HEK293 (cell line): ENCODE measurements at regions not wholly inside any gene's neighbourhood (a gene's known extent, or its start where the extent isn't known, plus 50 kb on each side); places are given as distances from the start of the nearest gene placed in this dataset.

Experiments
- CTCF ChIA-PET: fragments of 350-600 bp; formaldehyde crosslinking; extraction: SDS; loops from one replicate; lab custom pipeline; 2021; ENCODE audit warnings: antibody characterized with exemption; lab: Yijun Ruan, JAX
- POLR2A ChIA-PET: fragments of 300-600 bp; formaldehyde crosslinking; extraction: SDS; loops from one replicate; lab custom pipeline; 2020; ENCODE audit warnings: antibody characterized with exemption, inconsistent platforms; lab: Yijun Ruan, JAX
- H3K27ac ChIP-seq: fragments of 200-500 bp; sonication (Bioruptor generic); 2 replicates; pipeline ENCODE4 v1.5.1; 2014; ENCODE audit warnings: low read depth, low read length, control low read depth, inconsistent platforms; ENCODE audit errors: extremely low read depth
- H3K36me3 ChIP-seq, 2 experiments: fragments of 200-500 bp in 1 of 2; sonication (Bioruptor generic) in 1 of 2; 1 replicate in 1 of 2; 2 replicates in 1 of 2; pipeline ENCODE4 v1.5.1; 2014 to 2017; ENCODE audit warnings: inconsistent platforms in 2 of 2, low read length in 2 of 2; ENCODE audit not compliant: control insufficient read depth in 2 of 2, insufficient read depth in 1 of 2
- H3K4me1 ChIP-seq: fragments of 200-500 bp; sonication (Bioruptor generic); 2 replicates; pipeline ENCODE4 v1.5.1; 2014; ENCODE audit warnings: mild to moderate bottlenecking, low read length, inconsistent platforms; ENCODE audit not compliant: control insufficient read depth, insufficient read depth
- H3K4me3 ChIP-seq: 2 replicates; pipeline ENCODE4 v1.5.1; 2011; ENCODE audit warnings: low read depth, mild to moderate bottlenecking, control low read depth, low read length, moderate library complexity
- H3K9me3 ChIP-seq: fragments of 200-500 bp; sonication (Bioruptor generic); 2 replicates; pipeline ENCODE4 v1.5.1; 2014; ENCODE audit warnings: low read depth, low read length, inconsistent platforms; ENCODE audit not compliant: control insufficient read depth, insufficient read depth
- BCL6B ChIP-seq: fragments of 450-650 bp; formaldehyde crosslinking; IDR thresholded peaks from 2 replicates; pipeline ENCODE4 v1.5.1; 2017; ENCODE audit warnings: missing biosample characterization, missing genetic modification characterization
- HOXA7 ChIP-seq: sonication (generic); formaldehyde crosslinking; IDR thresholded peaks from 2 replicates; pipeline ENCODE4 v1.8.1; 2022; ENCODE audit warnings: missing genetic modification reagents, borderline replicate concordance
- KLF17 ChIP-seq: fragments of 450-650 bp; formaldehyde crosslinking; IDR thresholded peaks from 2 replicates; pipeline ENCODE4 v1.5.1; 2016; ENCODE audit warnings: missing biosample characterization, missing genetic modification characterization
- RBAK ChIP-seq: fragments of 450-650 bp; formaldehyde crosslinking; IDR thresholded peaks from 2 replicates; pipeline ENCODE4 v1.5.1; 2016; ENCODE audit warnings: missing biosample characterization, missing genetic modification characterization
- REPIN1 ChIP-seq: fragments of 450-650 bp; formaldehyde crosslinking; IDR thresholded peaks from 2 replicates; pipeline ENCODE4 v1.5.1; 2017; ENCODE audit warnings: missing biosample characterization, missing genetic modification characterization, low read depth
- SP2 ChIP-seq: fragments of 450-650 bp; formaldehyde crosslinking; IDR thresholded peaks from 2 replicates; pipeline ENCODE4 v1.5.1; 2016; ENCODE audit warnings: missing biosample characterization, missing genetic modification characterization
- SP7 ChIP-seq: fragments of 450-650 bp; formaldehyde crosslinking; IDR thresholded peaks from 2 replicates; pipeline ENCODE4 v1.5.1; 2016; ENCODE audit warnings: missing biosample characterization, missing genetic modification characterization
- WT1 ChIP-seq: fragments of 450-650 bp; formaldehyde crosslinking; IDR thresholded peaks from 2 replicates; pipeline ENCODE4 v1.5.1; 2016; ENCODE audit warnings: missing biosample characterization, missing genetic modification characterization
- ZFHX2 ChIP-seq: fragments of 450-650 bp; formaldehyde crosslinking; conservative IDR thresholded peaks from 2 replicates; pipeline ENCODE4 v1.5.1; 2016; ENCODE audit warnings: missing biosample characterization, missing genetic modification characterization
- ZNF202 ChIP-seq: fragments of 450-650 bp; formaldehyde crosslinking; IDR thresholded peaks from 2 replicates; pipeline ENCODE4 v1.5.1; 2016; ENCODE audit warnings: missing biosample characterization, missing genetic modification characterization, borderline replicate concordance
- ZNF23 ChIP-seq: fragments of 450-650 bp; formaldehyde crosslinking; IDR thresholded peaks from 2 replicates; pipeline ENCODE4 v1.5.1; 2016; ENCODE audit warnings: missing biosample characterization, missing genetic modification characterization, borderline replicate concordance
- ZNF292 ChIP-seq: fragments of 450-650 bp; formaldehyde crosslinking; IDR thresholded peaks from 2 replicates; pipeline ENCODE4 v1.5.1; 2016; ENCODE audit warnings: low read depth, missing biosample characterization, missing genetic modification characterization, borderline replicate concordance
- ZNF341 ChIP-seq: fragments of 450-650 bp; formaldehyde crosslinking; IDR thresholded peaks from 2 replicates; pipeline ENCODE4; 2016; ENCODE audit warnings: low read depth, missing biosample characterization, missing genetic modification characterization
- ZNF558 ChIP-seq: fragments of 450-650 bp; formaldehyde crosslinking; IDR thresholded peaks from 2 replicates; pipeline ENCODE4 v1.5.1; 2016; ENCODE audit warnings: missing biosample characterization, missing genetic modification characterization
- ZNF621 ChIP-seq: fragments of 450-650 bp; formaldehyde crosslinking; IDR thresholded peaks from 2 replicates; pipeline ENCODE4 v1.5.1; 2017; ENCODE audit warnings: missing biosample characterization, missing genetic modification characterization
- ZNF626 ChIP-seq: fragments of 450-650 bp; sonication (Bioruptor Pico); formaldehyde crosslinking; IDR thresholded peaks from 2 replicates; pipeline ENCODE4 v1.5.1; 2018; ENCODE audit warnings: missing biosample characterization, missing genetic modification characterization, inconsistent platforms
- ZNF677 ChIP-seq: fragments of 450-650 bp; IDR thresholded peaks from 2 replicates; pipeline ENCODE4 v1.5.0; 2018; ENCODE audit warnings: missing biosample characterization, mild to moderate bottlenecking, missing genetic modification characterization, moderate library complexity
- ZNF704 ChIP-seq: fragments of 450-650 bp; formaldehyde crosslinking; IDR thresholded peaks from 2 replicates; pipeline ENCODE4 v1.5.1; 2016; ENCODE audit warnings: missing biosample characterization, missing genetic modification characterization
- ZNF837 ChIP-seq: fragments of 450-650 bp; formaldehyde crosslinking; IDR thresholded peaks from 2 replicates; pipeline ENCODE4 v1.5.1; 2016; ENCODE audit warnings: missing biosample characterization, missing genetic modification characterization
- ZSCAN16 ChIP-seq: fragments of 450-650 bp; formaldehyde crosslinking; IDR thresholded peaks from 2 replicates; pipeline ENCODE4 v1.5.1; 2016; ENCODE audit warnings: missing biosample characterization, missing genetic modification characterization
- ZSCAN5A ChIP-seq: fragments of 450-650 bp; formaldehyde crosslinking; IDR thresholded peaks from 2 replicates; pipeline ENCODE4 v1.5.1; 2016; ENCODE audit warnings: missing biosample characterization, missing genetic modification characterization
- TF ChIP-seq, protein P1 (sequence below): fragments of 450-650 bp; formaldehyde crosslinking; IDR thresholded peaks from 2 replicates; pipeline ENCODE4 v1.5.1; 2016; ENCODE audit warnings: missing biosample characterization, missing genetic modification characterization, borderline replicate concordance
- TF ChIP-seq, protein P2 (sequence below): fragments of 450-650 bp; formaldehyde crosslinking; IDR thresholded peaks from 2 replicates; pipeline ENCODE4 v1.5.1; 2016; ENCODE audit warnings: missing biosample characterization, missing genetic modification characterization
- TF ChIP-seq, protein P3 (sequence below): fragments of 450-650 bp; formaldehyde crosslinking; IDR thresholded peaks from 2 replicates; pipeline ENCODE4 v1.5.1; 2016; ENCODE audit warnings: missing biosample characterization, missing genetic modification characterization

- TF ChIP-seq KLF17 (tag by site-specific recombination) (no peak), RBAK (tag by site-specific recombination) (no peak), HOXA7 (CRISPR knock-in tag) (no peak), ZNF677 (tag by site-specific recombination) (no peak), WT1 (tag by site-specific recombination) (no peak), ZNF341 (tag by site-specific recombination) (no peak), ZNF626 (no peak), ZNF621 (tag by site-specific recombination) (no peak), ZNF23 (no peak)
Measured at GRCh38 chr18:77895250-77895649, 645.6 kb downstream of the GALR1 start (continued).

DNA sequence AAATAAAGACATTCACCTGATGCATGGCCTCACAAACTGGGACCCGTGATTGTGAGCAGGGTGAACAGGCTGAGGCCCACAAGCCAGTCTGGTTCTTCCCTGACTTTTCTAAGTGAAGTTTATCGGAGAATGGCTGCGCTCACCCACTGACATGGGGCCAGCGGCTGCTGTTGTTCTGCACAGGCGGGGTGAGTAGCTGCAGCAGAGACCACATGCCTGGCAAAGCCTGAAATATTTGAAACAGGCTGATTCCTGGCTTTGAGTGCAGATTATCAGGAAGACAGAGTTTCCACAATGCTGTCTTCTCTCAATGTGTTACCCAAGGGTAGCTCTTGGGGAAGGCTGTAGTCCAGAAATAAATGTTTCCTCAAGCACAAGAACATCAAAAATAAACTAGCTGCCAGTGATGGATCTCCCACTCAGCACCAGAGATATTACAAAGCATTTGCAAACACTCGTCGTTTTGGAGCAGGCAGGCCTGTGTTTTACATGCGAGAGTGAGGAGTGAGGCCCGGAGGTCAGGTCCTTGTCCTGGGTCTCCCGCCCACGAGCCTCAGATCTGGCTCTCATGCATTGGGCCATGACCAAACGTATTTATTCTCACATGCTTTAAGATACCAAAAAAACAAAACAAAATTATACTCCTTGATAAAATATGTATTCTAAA, 647.1 kb downstream of the GALR1 start:
- no peak overlapping the region for H3K27ac ChIP-seq
- no peaks in the 10 kb centered on the region for H3K36me3 ChIP-seq
- POLR2A ChIA-PET: no interaction called here
- CTCF ChIA-PET: no interaction called here
- H3K4me1 ChIP-seq: no peaks in the 10 kb centered on the region
- TF ChIP-seq ZNF202 (tag by site-specific recombination) (no peak), ZSCAN5A (no peak), ZFHX2 (tag by site-specific recombination) (no peak), ZSCAN16 (tag by site-specific recombination) (no peak), ZNF558 (no peak), BCL6B (tag by site-specific recombination) (no peak), ZNF837 (tag by site-specific recombination) (no peak)
- TF ChIP-seq, protein P1, sequence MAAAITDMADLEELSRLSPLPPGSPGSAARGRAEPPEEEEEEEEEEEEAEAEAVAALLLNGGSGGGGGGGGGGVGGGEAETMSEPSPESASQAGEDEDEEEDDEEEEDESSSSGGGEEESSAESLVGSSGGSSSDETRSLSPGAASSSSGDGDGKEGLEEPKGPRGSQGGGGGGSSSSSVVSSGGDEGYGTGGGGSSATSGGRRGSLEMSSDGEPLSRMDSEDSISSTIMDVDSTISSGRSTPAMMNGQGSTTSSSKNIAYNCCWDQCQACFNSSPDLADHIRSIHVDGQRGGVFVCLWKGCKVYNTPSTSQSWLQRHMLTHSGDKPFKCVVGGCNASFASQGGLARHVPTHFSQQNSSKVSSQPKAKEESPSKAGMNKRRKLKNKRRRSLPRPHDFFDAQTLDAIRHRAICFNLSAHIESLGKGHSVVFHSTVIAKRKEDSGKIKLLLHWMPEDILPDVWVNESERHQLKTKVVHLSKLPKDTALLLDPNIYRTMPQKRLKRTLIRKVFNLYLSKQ (tag by site-specific recombination): no peak
- no peaks in the 10 kb centered on the region for H3K9me3 ChIP-seq
- no peak overlapping the region for H3K4me3 ChIP-seq

- no peaks in the 10 kb centered on the region for H3K4me1 ChIP-seq
- POLR2A ChIA-PET: no interaction called here
- no peak overlapping the region for H3K4me3 ChIP-seq
- H3K9me3 ChIP-seq: no peaks in the 10 kb centered on the region
- CTCF ChIA-PET: interaction anchor here (0.7 kb wide), 1 partner anchor 668 kb away, joined by 3 read pairs; no protein-coding TSS in a partner anchor
- no peaks in the 10 kb centered on the region for H3K36me3 ChIP-seq
- no peak overlapping the region for H3K27ac ChIP-seq
- TF ChIP-seq, protein P2, sequence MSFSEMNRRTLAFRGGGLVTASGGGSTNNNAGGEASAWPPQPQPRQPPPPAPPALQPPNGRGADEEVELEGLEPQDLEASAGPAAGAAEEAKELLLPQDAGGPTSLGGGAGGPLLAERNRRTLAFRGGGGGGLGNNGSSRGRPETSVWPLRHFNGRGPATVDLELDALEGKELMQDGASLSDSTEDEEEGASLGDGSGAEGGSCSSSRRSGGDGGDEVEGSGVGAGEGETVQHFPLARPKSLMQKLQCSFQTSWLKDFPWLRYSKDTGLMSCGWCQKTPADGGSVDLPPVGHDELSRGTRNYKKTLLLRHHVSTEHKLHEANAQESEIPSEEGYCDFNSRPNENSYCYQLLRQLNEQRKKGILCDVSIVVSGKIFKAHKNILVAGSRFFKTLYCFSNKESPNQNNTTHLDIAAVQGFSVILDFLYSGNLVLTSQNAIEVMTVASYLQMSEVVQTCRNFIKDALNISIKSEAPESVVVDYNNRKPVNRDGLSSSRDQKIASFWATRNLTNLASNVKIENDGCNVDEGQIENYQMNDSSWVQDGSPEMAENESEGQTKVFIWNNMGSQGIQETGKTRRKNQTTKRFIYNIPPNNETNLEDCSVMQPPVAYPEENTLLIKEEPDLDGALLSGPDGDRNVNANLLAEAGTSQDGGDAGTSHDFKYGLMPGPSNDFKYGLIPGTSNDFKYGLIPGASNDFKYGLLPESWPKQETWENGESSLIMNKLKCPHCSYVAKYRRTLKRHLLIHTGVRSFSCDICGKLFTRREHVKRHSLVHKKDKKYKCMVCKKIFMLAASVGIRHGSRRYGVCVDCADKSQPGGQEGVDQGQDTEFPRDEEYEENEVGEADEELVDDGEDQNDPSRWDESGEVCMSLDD (tag by site-specific recombination): no peak
- TF ChIP-seq SP2 (tag by site-specific recombination) (no peak), REPIN1 (tag by site-specific recombination) (no peak), ZNF704 (tag by site-specific recombination) (no peak), SP7 (tag by site-specific recombination) (no peak), ZNF292 (tag by site-specific recombination) (no peak)
- TF ChIP-seq, protein P3, sequence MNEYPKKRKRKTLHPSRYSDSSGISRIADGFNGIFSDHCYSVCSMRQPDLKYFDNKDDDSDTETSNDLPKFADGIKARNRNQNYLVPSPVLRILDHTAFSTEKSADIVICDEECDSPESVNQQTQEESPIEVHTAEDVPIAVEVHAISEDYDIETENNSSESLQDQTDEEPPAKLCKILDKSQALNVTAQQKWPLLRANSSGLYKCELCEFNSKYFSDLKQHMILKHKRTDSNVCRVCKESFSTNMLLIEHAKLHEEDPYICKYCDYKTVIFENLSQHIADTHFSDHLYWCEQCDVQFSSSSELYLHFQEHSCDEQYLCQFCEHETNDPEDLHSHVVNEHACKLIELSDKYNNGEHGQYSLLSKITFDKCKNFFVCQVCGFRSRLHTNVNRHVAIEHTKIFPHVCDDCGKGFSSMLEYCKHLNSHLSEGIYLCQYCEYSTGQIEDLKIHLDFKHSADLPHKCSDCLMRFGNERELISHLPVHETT (tag by site-specific recombination): no peak
Measured at GRCh38 chr18:77897606-77898005, 648.0 kb downstream of the GALR1 start.
